ENCODE measurements at regions not wholly inside any gene's neighbourhood (a gene's known extent, or its start where the extent isn't known, plus 50 kb on each side); places are given as distances from the start of the nearest gene placed in this dataset.

DNA sequence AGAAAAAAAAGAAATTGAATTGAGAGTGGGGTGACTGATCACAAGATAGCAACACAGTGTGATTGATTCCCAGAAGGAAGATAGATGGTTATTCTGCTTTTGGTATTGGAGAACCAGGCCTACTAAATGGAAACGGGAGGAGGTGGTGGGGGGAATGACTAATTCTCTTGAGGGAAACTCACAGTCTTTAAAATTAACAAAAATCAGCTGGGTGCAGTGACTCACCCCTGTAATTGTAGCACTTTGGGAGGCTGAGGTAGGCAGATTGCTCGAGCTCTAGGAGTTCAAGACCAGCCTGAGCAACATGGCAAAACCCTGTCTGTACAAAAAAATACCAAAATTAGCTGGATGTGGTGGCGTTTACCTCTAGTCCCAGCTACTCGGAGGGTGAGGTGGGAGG is 134.6 kb upstream of the PDE4B start:
- no peak overlapping the region for H3K4me3 ChIP-seq (ENCODE audit: low read depth, low read length)
- DNase-seq (ENCODE audit: low read depth), result peak; percentile 1
- TF ChIP-seq MYC (IDR thresholded peaks at IDR 0.05; ENCODE audit: low read depth, low read length) (no peak), POLR2A (IDR thresholded peaks at IDR 0.05; ENCODE audit: extremely low read depth, insufficient read length) (no peak), CTCF (IDR thresholded peaks at IDR 0.05; ENCODE audit: low read depth, low read length) (no peak)
- TF ChIP-seq, protein P1, sequence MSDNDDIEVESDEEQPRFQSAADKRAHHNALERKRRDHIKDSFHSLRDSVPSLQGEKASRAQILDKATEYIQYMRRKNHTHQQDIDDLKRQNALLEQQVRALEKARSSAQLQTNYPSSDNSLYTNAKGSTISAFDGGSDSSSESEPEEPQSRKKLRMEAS (IDR thresholded peaks at IDR 0.05; ENCODE audit: low read depth, low read length), result no peak

GRCh38 chr1:65668368-65668767 is 124.3 kb upstream of the PDE4B start:
- DNase-seq (ENCODE audit: low read depth), result no peak
- TF ChIP-seq, protein P1 (IDR thresholded peaks at IDR 0.05; ENCODE audit: low read depth, low read length), result no peak
- TF ChIP-seq MYC (IDR thresholded peaks at IDR 0.05; ENCODE audit: low read depth, low read length), result no peak
- TF ChIP-seq POLR2A (IDR thresholded peaks at IDR 0.05; ENCODE audit: extremely low read depth, insufficient read length), result no peak
- TF ChIP-seq CTCF (IDR thresholded peaks at IDR 0.05; ENCODE audit: low read depth, low read length), result no peak
- no peak overlapping the region for H3K4me3 ChIP-seq (ENCODE audit: low read depth, low read length)

GRCh38 chr1:65670518-65670917 is 122.2 kb upstream of the PDE4B start:
- H3K4me3 ChIP-seq (ENCODE audit: low read depth, low read length), result no peak overlapping the region
- no peak for DNase-seq (ENCODE audit: low read depth)
- TF ChIP-seq POLR2A (IDR thresholded peaks at IDR 0.05; ENCODE audit: extremely low read depth, insufficient read length) (no peak), MYC (IDR thresholded peaks at IDR 0.05; ENCODE audit: low read depth, low read length) (no peak), CTCF (IDR thresholded peaks at IDR 0.05; ENCODE audit: low read depth, low read length) (no peak)
- TF ChIP-seq, protein P1 (IDR thresholded peaks at IDR 0.05; ENCODE audit: low read depth, low read length), result no peak

- DNase-seq (ENCODE audit: low read depth), result no peak
- no peak overlapping the region for H3K4me3 ChIP-seq (ENCODE audit: low read depth, low read length)
- no peak for TF ChIP-seq POLR2A (IDR thresholded peaks at IDR 0.05; ENCODE audit: extremely low read depth, insufficient read length)
- no peak for TF ChIP-seq CTCF (IDR thresholded peaks at IDR 0.05; ENCODE audit: low read depth, low read length)
- TF ChIP-seq MYC (IDR thresholded peaks at IDR 0.05; ENCODE audit: low read depth, low read length), result no peak
- TF ChIP-seq, protein P1 (IDR thresholded peaks at IDR 0.05; ENCODE audit: low read depth, low read length), result no peak
Measured at GRCh38 chr1:65674522-65674921, 118.2 kb upstream of the PDE4B start.

GRCh38 chr1:65679773-65680172 is 112.9 kb upstream of the PDE4B start:
- no peak overlapping the region for H3K4me3 ChIP-seq (ENCODE audit: low read depth, low read length)
- TF ChIP-seq CTCF (IDR thresholded peaks at IDR 0.05; ENCODE audit: low read depth, low read length) (no peak), POLR2A (IDR thresholded peaks at IDR 0.05; ENCODE audit: extremely low read depth, insufficient read length) (no peak), MYC (IDR thresholded peaks at IDR 0.05; ENCODE audit: low read depth, low read length) (no peak)
- TF ChIP-seq, protein P1 (IDR thresholded peaks at IDR 0.05; ENCODE audit: low read depth, low read length), result no peak
- DNase-seq (ENCODE audit: low read depth), result no peak

DNA sequence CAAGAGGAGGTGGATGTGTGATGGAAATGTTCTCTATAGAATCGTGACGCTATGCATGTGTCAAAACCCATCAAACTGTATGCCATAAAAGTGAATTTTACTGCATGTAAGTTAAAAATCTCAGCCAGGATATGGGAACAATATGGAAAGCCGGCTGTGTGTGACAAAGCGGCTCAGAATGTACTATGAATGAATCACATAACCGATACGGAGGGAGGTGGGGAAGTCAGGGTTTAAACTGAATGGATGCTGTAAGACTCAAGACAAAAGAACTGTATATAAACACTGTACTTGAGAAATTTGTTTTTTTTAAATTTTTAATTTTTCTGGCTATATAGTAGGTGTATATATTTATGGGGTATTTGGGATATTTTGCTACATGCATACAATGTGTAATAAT is 111.6 kb upstream of the PDE4B start:
- no peak overlapping the region for H3K4me3 ChIP-seq (ENCODE audit: low read depth, low read length)
- TF ChIP-seq CTCF (IDR thresholded peaks at IDR 0.05; ENCODE audit: low read depth, low read length) (no peak), MYC (IDR thresholded peaks at IDR 0.05; ENCODE audit: low read depth, low read length) (no peak), POLR2A (IDR thresholded peaks at IDR 0.05; ENCODE audit: extremely low read depth, insufficient read length) (no peak)
- TF ChIP-seq, protein P1 (IDR thresholded peaks at IDR 0.05; ENCODE audit: low read depth, low read length), result no peak
- no peak for DNase-seq (ENCODE audit: low read depth)

All from NB4 (cell line).